NB4 (cell line): ENCODE measurements at regions not wholly inside any gene's neighbourhood (a gene's known extent, or its start where the extent isn't known, plus 50 kb on each side); places are given as distances from the start of the nearest gene placed in this dataset.

Experiments
- CTCF ChIP-seq: IDR thresholded peaks from one replicate; pipeline ENCODE4 v1.5.1; 2012; ENCODE audit warnings: low read depth, low read length
- MYC ChIP-seq: IDR thresholded peaks from 2 replicates; pipeline ENCODE4 v1.6.1; 2011; ENCODE audit warnings: low read depth, low read length

- TF ChIP-seq MYC (no peak), CTCF (no peak)
Measured at GRCh38 chr6:109309917-109310316, 72.3 kb downstream of the CD164 start.
